ENCODE measurements at regions not wholly inside any gene's neighbourhood (a gene's known extent, or its start where the extent isn't known, plus 50 kb on each side); places are given as distances from the start of the nearest gene placed in this dataset.

- no peak overlapping the region for H3K9ac ChIP-seq (ENCODE audit: low read depth, low read length)
- H3K36me3 ChIP-seq (ENCODE audit: insufficient read depth, low read length) = no peaks in the 10 kb centered on the region
- no peaks in the 10 kb centered on the region for H3K4me1 ChIP-seq (ENCODE audit: insufficient read depth, low read length)
- H3K9me3 ChIP-seq (ENCODE audit: control insufficient read depth, insufficient read depth, low read length) = 0 out of 2 replicates have a peak, but pooled peaks cover 4% of the 10 kb centered on the region
These were observed 152.2 kb downstream of the HNMT start for GRCh38 chr2:138116456-138116855.

- Histone ChIP-seq H3K36me3 (ENCODE audit: insufficient read depth, low read length) (no peaks in the 10 kb centered on the region), H3K4me1 (ENCODE audit: insufficient read depth, low read length) (peaks cover 21% of the 10 kb centered on the region), H3K9me3 (ENCODE audit: control insufficient read depth, insufficient read depth, low read length) (no peaks in the 10 kb centered on the region), H3K9ac (ENCODE audit: low read depth, low read length) (no peak overlapping the region)
These were observed 157.7 kb downstream of the HNMT start for GRCh38 chr2:138121666-138122661.

- no peaks in the 10 kb centered on the region for H3K36me3 ChIP-seq (ENCODE audit: insufficient read depth, low read length)
- no peaks in the 10 kb centered on the region for H3K9me3 ChIP-seq (ENCODE audit: control insufficient read depth, insufficient read depth, low read length)
- no peak overlapping the region for H3K9ac ChIP-seq (ENCODE audit: low read depth, low read length)
- H3K4me1 ChIP-seq (ENCODE audit: insufficient read depth, low read length) = peaks cover 21% of the 10 kb centered on the region
These were observed 158.6 kb downstream of the HNMT start for GRCh38 chr2:138122891-138123290.

- Histone ChIP-seq H3K9ac (ENCODE audit: low read depth, low read length) (no peak overlapping the region), H3K36me3 (ENCODE audit: insufficient read depth, low read length) (no peaks in the 10 kb centered on the region), H3K4me1 (ENCODE audit: insufficient read depth, low read length) (peaks cover 21% of the 10 kb centered on the region), H3K9me3 (ENCODE audit: control insufficient read depth, insufficient read depth, low read length) (no peaks in the 10 kb centered on the region)
These were observed 159.5 kb downstream of the HNMT start for GRCh38 chr2:138123741-138124140.

- Histone ChIP-seq H3K9ac (ENCODE audit: low read depth, low read length) (no peak overlapping the region), H3K36me3 (ENCODE audit: insufficient read depth, low read length) (no peaks in the 10 kb centered on the region), H3K9me3 (ENCODE audit: control insufficient read depth, insufficient read depth, low read length) (no peaks in the 10 kb centered on the region), H3K4me1 (ENCODE audit: insufficient read depth, low read length) (peaks cover 21% of the 10 kb centered on the region)
These were observed 160.2 kb downstream of the HNMT start for GRCh38 chr2:138124521-138124920.

GRCh38 chr2:138125306-138126288 lies 161.3 kb downstream of the HNMT start:
- Histone ChIP-seq H3K36me3 (ENCODE audit: insufficient read depth, low read length) (no peaks in the 10 kb centered on the region), H3K9ac (ENCODE audit: low read depth, low read length) (no peak overlapping the region), H3K4me1 (ENCODE audit: insufficient read depth, low read length) (peaks cover 21% of the 10 kb centered on the region), H3K9me3 (ENCODE audit: control insufficient read depth, insufficient read depth, low read length) (no peaks in the 10 kb centered on the region)

- H3K9ac ChIP-seq (ENCODE audit: low read depth, low read length) = no peak overlapping the region
- H3K9me3 ChIP-seq (ENCODE audit: control insufficient read depth, insufficient read depth, low read length) = no peaks in the 10 kb centered on the region
- no peaks in the 10 kb centered on the region for H3K36me3 ChIP-seq (ENCODE audit: insufficient read depth, low read length)
- H3K4me1 ChIP-seq (ENCODE audit: insufficient read depth, low read length) = peaks cover 6% of the 10 kb centered on the region; the same call in 1 of the 2 replicates
These were observed 167.8 kb downstream of the HNMT start for GRCh38 chr2:138132108-138132507.

- no peaks in the 10 kb centered on the region for H3K36me3 ChIP-seq (ENCODE audit: insufficient read depth, low read length)
- no peak overlapping the region for H3K9ac ChIP-seq (ENCODE audit: low read depth, low read length)
- peaks cover 6% of the 10 kb centered on the region; the same call in 1 of the 2 replicates for H3K4me1 ChIP-seq (ENCODE audit: insufficient read depth, low read length)
- no peaks in the 10 kb centered on the region for H3K9me3 ChIP-seq (ENCODE audit: control insufficient read depth, insufficient read depth, low read length)
These were observed 173.7 kb downstream of the HNMT start for GRCh38 chr2:138137949-138138348.

- H3K4me1 ChIP-seq (ENCODE audit: insufficient read depth, low read length) = no peaks in the 10 kb centered on the region
- no peak overlapping the region for H3K9ac ChIP-seq (ENCODE audit: low read depth, low read length)
- no peaks in the 10 kb centered on the region for H3K9me3 ChIP-seq (ENCODE audit: control insufficient read depth, insufficient read depth, low read length)
- H3K36me3 ChIP-seq (ENCODE audit: insufficient read depth, low read length) = no peaks in the 10 kb centered on the region
These were observed 183.5 kb downstream of the HNMT start for GRCh38 chr2:138147796-138148195.

- H3K4me1 ChIP-seq (ENCODE audit: insufficient read depth, low read length) = no peaks in the 10 kb centered on the region
- no peaks in the 10 kb centered on the region for H3K9me3 ChIP-seq (ENCODE audit: control insufficient read depth, insufficient read depth, low read length)
- no peaks in the 10 kb centered on the region for H3K36me3 ChIP-seq (ENCODE audit: insufficient read depth, low read length)
- H3K9ac ChIP-seq (ENCODE audit: low read depth, low read length) = no peak overlapping the region
These were observed 191.0 kb downstream of the HNMT start for GRCh38 chr2:138155304-138155703.

- H3K4me1 ChIP-seq (ENCODE audit: insufficient read depth, low read length) = no peaks in the 10 kb centered on the region
- H3K9ac ChIP-seq (ENCODE audit: low read depth, low read length) = no peak overlapping the region
- no peaks in the 10 kb centered on the region for H3K9me3 ChIP-seq (ENCODE audit: control insufficient read depth, insufficient read depth, low read length)
- H3K36me3 ChIP-seq (ENCODE audit: insufficient read depth, low read length) = no peaks in the 10 kb centered on the region
These were observed 193.1 kb downstream of the HNMT start for GRCh38 chr2:138157372-138157771.

GRCh38 chr2:138170485-138170884 lies 206.2 kb downstream of the HNMT start:
- Histone ChIP-seq H3K36me3 (ENCODE audit: insufficient read depth, low read length) (no peaks in the 10 kb centered on the region), H3K9ac (ENCODE audit: low read depth, low read length) (no peak overlapping the region), H3K9me3 (ENCODE audit: control insufficient read depth, insufficient read depth, low read length) (no peaks in the 10 kb centered on the region), H3K4me1 (ENCODE audit: insufficient read depth, low read length) (no peaks in the 10 kb centered on the region)

- H3K36me3 ChIP-seq (ENCODE audit: insufficient read depth, low read length) = no peaks in the 10 kb centered on the region
- no peaks in the 10 kb centered on the region for H3K4me1 ChIP-seq (ENCODE audit: insufficient read depth, low read length)
- no peaks in the 10 kb centered on the region for H3K9me3 ChIP-seq (ENCODE audit: control insufficient read depth, insufficient read depth, low read length)
- no peak overlapping the region for H3K9ac ChIP-seq (ENCODE audit: low read depth, low read length)
These were observed 207.0 kb downstream of the HNMT start for GRCh38 chr2:138171244-138171643.

GRCh38 chr2:138175066-138175465 lies 210.8 kb downstream of the HNMT start:
- H3K9ac ChIP-seq (ENCODE audit: low read depth, low read length) = no peak overlapping the region
- no peaks in the 10 kb centered on the region for H3K9me3 ChIP-seq (ENCODE audit: control insufficient read depth, insufficient read depth, low read length)
- no peaks in the 10 kb centered on the region for H3K36me3 ChIP-seq (ENCODE audit: insufficient read depth, low read length)
- no peaks in the 10 kb centered on the region for H3K4me1 ChIP-seq (ENCODE audit: insufficient read depth, low read length)
